HG03354 (cell line): ENCODE measurements at regions not wholly inside any gene's neighbourhood (a gene's known extent, or its start where the extent isn't known, plus 50 kb on each side); places are given as distances from the start of the nearest gene placed in this dataset.
"Not testable (repeated sequence)": the region's sequence is repeated elsewhere in the genome, so short reads cannot be mapped to it uniquely, and the experiment has no call there.

Experiments used
- ATAC-seq: cut with Tn5 transposase; IDR thresholded peaks from one replicate; pipeline ENCODE4 v1.9.1; 2021; ENCODE audit warnings: mild to moderate bottlenecking; ENCODE audit not compliant: unreplicated experiment, poor library complexity, severe bottlenecking

DNA sequence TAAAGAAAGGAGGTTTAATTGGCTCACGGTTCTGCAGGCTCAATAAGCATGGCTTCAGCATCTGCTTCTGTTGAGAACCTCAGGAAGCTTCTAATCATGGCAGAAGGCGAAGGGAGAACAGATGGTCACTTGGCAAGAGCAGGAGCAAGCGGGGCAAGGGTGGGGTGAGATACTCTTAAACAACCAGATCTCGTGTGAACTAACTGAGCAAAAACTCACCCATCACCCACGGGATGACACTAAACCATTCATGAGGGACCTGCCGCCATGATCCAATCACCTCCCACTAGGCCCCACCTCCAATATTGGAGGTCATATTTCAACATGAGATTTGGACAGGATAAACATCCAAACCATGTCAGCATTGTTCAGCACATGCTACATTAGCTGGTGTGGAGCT is 89.1 kb upstream of the HAND1 start:
- no peak for ATAC-seq

DNA sequence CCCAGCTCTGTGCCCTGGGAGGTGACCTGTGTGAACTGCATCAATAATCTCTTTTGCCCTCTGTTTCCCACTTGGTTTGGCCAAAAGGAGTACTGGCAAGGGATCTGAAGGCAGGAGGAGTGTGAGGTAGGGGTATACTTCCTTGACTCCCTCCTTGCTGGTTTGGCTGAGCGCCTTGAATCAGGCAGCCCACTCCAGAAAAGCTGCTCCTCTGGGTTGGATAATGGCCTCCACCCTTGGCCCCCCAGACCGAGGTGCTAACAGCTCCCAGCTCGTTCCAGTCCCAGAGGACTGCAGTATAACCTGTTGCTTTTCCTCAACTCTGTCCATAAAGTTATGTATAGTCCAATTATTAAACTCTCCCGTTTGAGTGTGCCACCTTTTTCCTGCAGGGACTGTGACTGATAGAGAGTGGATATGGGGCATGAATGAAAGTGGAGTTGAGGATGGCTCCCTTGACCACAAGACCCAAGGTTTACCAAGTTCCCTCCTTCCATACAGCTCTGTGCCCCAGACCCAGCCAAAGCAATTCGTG is 88.2 kb upstream of the HAND1 start:
- no peak for ATAC-seq

DNA sequence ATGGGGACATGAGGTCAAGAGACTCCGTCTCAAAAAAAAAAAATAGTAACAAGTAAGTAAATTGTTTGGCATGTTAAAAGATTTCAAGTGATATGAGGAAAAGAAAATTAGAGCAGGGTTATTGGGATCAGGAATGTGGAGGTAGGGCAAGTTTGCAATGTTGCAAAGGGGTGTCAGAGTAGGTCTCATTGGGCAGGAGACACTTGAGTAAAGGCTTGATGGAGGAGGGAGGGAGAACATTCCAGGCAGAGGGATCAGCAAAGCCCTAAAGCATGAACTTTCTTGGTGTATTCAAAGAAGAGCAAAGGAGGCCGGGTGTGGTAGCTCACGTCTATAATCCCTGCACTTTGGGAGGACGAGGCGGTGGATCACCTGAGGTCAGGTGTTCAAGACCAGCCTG is 87.1 kb upstream of the HAND1 start:
- ATAC-seq: no peak

DNA sequence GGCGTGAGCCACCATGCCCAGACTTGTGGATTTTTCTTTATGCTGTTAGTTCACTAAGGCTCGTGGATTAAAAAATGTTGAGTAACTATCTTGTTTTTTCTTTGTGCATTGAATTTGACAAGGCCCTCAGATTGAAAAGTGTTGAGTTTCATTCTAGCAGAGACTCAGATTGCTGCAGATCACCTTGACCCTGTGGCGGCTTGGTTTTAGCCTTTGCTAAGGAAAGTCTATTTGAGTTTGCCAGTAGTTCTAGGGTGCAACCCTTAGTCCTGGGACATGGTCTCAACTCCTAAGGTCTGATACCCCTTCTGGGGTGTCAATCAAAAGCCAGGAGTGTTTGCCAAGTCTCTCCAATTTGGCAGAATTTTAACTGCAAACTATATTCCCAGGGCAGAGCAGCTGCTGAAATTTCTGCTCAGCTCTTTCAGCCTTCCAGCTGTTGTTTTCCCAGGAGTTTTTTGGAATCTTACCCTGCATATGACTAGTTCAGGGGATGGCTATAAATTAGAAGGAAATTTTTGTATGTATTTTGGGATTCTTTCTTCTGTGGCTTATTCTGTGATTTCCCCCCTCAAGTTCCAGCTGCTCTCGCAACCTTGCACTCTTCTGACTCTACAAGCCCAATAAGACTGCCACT is 84.3 kb upstream of the HAND1 start:
- no peak for ATAC-seq

DNA sequence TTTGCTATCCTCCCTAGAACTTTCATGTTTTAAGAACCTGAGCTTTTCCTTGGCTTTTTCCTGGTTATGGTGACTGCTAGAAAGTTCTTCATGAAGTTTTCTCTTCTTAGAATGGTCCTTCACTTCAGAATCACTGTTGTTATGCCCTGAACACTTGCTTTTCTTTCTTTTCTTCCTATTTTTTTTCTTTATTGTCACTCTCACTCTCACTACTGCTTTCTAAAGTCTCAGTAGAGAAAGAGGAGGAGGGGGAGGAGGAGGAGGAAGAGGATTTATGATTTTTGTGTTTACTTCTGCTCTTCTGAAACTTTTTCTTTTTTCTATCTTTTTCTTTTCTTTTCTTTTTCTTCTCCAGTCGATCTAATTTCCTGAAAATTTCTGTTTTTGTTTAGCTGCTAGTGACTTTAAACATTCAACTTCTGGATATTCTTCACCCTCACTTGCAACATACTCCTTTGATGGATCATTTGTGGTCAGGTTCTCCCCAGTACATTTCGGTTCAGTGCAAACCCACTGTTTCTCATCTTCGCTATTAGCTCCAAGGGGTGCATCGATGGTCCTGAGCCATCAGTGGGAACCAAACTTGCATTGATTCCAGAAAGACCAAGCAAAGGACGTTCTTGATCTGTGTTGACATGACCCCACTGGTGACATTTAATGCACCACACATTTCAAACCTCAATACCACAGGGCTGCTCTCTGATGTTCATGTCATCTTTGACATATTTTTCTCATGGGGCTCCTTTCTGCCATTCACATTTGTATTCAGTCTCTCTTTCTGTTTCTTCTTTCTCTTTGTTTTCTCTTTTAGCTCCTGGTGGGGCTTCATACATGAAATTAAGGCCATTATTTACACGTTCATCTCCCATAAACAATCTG is 81.6 kb upstream of the HAND1 start:
- no peak for ATAC-seq

DNA sequence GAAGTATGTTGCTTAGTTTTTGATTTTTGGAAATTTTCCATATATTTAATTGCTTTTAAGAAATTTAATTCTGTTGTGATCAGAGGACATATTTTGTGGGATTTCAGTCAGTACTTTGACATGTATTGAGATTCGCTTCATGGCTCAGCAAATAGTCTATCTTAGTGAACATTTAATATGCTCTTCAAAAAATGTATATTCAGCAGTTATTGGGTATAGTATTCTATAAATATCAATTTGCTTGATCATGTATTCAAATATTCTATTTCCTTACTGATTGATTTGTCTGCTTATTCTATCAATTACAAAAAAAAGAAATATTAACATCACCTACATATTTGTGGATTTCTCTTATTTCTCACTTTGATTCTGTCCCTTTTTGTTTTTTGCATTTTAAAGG is 79.5 kb upstream of the HAND1 start:
- ATAC-seq: no peak

DNA sequence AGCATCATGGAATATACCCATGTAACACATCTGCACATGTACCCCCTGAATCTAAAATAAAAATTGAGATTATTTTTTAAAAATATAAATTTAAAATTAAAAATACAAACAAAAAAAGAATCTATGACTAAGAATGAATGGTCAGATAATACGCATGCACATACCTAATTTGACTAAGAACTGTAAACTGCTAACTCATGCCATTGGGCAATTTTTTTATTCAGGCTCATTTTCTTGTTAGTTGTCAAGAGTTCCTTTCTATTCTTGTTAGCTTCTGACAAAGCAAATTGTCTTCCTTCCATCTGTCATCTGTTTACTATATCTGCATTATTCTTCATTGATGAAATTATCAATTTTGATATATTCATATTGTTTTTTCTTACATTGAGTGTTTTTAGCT is 69.5 kb upstream of the HAND1 start:
- ATAC-seq: no peak

DNA sequence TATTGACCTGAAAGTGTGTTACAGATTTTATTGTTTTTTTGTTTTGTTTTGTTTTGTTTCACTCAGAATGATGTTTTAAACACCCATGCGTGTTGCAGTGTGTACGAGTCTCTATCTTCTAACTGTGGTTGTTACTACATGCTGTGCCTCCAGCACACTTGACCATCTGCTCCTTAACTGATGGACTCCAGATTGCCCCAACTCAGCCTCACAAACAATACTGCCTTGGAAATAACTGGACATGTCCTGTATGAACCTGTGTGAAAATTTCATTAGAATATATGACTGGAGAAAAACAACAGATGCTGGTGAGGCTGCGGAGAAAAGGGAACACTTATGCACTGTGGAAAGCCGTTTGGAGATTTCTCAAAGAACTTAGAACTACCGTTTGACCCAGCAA is 68.7 kb upstream of the HAND1 start:
- no peak for ATAC-seq

DNA sequence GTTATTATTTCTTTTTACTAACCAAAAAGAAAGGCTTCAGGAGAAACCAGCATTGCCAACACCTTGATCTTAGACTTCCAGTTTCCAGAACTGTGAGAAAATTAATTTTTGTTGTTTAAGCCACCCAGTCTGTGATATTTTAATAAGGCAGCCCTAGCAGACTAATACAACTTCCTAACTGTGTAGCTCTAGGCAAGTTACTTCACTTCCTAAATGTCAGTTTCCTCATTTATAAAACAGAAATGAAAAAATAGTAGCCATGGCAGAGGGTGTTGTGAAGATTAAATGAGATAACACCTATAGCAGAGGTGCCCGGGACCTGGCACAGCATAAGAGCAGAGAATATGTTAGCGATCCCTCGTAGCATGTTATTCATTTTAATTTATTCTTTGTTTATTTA is 66.6 kb upstream of the HAND1 start:
- ATAC-seq: no peak

DNA sequence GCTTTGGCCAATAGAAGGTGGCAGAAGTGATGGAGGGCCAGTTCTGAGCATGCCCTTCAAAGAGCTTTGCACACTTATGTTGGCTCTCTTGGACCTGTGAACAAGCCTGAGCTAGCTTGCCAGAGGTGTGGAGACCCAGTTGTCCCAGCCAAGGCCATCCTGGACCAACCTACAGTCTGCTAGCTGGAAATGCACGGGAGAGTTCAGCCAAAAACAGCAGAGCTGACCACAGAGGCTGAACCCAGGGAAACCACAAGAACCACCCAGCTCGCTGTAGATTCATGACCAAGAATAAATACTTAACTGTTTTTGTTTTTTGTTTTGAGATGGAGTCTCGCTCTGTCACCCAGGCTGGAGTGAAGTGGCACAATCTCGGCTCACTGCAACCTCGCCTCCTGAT is 65.4 kb upstream of the HAND1 start:
- no peak for ATAC-seq

DNA sequence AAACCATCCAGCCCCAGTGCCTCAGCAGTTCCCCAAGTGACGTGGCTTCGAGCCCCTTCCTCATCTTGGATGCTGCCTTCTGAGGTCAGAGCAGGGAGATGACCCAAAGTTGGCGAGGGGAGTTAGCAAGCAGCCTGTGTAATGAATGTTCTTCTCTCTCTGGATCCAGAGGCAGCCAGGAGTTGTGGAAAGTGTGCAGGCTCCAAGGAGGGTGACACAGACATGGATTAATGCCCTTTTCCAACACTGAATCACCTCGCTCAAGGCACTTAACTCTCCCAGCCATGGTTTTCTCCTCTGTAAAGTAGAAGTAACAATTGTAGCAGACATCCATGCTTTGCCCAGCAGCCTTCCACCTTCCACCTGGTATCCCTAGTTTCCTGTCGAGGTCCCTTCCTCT is 64.6 kb upstream of the HAND1 start:
- no peak for ATAC-seq

DNA sequence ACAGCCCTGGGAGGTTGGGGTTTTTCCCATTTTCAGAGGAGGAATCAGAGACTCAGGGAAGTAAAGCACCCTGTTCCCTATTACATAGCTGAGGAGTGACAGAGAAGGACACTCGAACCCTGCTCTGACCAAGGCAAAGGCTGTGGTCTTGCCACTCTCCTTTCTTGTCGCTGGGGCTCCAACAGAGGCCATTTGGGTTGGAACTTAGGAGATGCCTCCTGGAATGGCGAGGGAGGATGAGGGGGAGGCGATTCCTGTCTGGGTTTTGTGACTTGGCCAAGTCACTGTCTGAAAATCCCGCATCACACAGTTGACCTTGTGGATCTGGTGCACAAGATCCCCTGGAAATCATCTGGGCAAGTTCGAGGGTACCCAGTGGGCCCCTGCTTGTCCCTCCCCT is 64.0 kb upstream of the HAND1 start:
- ATAC-seq: no peak

DNA sequence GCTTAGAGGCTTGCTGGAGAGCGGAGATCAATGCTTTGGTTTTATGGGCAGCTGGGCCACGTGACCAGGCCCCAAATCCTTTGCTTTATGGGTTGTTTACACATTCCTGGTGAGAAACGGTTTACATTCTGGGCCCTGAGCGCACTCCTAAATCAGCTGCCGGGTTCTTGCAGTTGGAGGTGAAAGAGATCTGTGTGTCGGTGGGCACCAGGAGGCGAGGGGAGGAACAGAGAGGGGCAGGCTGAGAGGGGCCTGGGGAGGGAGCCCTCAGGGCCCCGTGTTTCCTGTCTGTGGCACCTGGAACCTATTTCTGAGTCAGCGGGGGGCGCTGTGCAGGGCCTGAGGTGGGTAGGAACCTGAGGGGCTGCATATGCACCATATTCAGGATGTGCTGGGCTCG is 63.5 kb upstream of the HAND1 start:
- ATAC-seq: no peak

DNA sequence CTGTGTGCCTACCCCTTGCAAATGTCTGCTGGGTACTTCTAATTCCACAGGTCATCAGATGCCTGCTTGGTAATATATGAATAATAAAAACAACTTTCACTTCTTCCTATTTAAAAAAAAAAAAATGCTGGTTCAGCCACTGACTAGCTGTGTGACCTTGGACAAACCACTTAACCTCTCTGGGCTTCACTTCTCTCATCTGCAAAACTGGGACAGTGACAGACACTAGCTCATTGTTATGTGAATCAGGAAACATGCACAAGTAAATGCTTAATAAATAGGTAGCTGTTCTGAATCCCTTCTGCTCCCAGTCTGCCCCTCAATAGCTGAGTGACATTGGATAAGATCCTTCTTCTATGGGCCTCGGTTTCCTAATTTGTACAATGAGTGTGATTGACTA is 62.6 kb upstream of the HAND1 start:
- no peak for ATAC-seq

DNA sequence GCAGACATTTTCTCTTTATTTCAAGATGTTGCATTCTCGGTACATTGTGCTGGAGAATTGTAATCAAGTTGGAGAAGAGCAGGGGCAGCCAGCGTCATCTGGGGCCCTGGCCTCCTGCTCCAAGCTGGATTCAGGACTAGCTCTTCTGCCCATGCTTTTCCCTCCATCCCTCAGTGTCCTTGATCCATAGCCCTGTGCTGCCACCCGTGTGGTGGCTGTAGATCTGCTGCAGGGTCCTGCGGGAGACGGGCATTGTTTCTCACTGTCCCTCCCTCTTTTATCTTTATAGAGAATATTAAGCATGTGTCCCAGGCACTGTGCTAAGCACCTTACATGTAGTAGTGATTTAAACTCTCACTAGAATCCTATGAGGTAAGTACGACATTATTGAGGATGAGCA is 60.5 kb upstream of the HAND1 start:
- no peak for ATAC-seq

DNA sequence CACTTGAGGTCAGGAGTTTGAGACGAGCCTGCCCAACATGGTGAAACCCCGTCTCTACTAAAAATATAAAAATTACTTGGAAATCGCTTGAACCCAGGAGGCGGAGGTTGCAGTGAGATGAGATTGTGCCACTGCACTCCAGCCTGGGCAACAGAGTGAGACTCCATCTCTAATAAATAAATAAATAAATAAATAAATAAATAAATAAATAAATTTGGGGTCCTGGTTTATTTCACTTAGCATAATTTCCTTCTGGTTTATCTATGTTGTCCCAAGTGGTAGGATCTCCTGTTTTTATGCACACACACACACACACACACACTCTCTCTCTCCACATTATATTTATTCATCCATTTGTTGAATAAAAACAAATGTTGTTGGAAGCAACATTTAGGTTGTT is 58.4 kb upstream of the HAND1 start:
- not testable (repeated sequence) for ATAC-seq

DNA sequence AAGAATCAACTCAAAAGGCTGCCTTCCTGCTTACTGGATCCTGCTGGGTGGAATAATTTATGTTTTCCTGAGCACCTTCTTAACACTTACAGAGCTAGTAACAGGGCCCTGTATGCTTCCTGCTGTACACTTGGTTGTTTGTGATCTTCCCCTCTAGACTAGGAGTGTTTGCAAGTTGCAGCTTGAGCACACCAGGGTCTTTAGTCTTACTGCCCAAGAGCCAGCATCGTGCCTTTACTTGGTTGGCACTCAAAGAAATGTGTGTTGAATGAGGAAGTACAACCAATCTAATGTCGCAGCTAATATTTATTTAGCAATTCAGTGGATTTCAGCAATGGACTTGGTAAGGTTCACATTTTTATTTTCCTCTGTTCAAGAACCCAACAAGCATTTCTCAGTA is 57.5 kb upstream of the HAND1 start:
- ATAC-seq: no peak

DNA sequence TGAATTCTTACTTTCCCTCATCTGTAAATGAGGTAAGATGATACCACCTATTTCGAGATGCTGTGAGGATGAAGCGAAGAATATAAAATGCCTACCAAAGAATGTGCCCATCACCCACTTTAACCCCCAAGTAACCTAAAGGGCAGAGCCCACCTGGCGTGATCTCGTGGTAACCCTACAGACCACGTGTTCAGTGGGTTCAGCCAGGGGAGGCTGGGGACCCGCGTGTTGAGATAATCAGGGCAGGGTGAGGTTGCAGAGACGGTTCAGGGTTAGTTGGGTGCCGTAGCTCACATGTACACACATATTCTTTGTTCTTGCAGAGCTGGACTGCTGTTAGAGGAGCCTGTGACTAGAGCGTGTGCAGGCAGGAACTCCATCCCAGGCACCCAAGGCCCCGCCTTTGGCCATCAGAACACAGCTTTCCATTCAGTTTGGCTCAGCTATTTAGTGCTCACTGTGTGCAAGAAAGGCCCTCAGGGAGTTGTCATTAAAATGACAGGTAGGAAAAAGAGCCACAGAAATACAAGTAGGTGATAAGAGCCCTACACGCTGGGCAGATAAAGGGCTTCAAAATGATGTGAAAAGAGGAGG is 56.5 kb upstream of the HAND1 start:
- ATAC-seq: no peak

DNA sequence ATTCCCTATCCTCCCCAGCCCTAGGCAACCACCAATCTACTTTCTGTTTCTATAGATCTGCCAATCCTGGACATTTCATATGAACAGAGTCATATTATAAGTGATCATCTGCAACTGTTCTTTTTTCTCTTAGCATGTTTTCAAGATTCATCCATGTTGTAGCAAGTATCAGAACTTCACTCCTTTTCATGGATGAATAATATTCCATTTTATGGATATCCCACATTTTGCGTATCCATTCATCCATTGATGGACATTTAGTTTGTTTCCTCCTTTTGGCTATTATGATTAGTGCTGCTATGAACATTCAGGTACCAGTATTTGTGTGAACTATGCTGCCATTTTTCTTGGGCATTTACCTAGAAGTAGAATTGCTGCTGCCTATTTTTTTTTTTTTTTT is 51.3 kb upstream of the HAND1 start:
- ATAC-seq: no peak

DNA sequence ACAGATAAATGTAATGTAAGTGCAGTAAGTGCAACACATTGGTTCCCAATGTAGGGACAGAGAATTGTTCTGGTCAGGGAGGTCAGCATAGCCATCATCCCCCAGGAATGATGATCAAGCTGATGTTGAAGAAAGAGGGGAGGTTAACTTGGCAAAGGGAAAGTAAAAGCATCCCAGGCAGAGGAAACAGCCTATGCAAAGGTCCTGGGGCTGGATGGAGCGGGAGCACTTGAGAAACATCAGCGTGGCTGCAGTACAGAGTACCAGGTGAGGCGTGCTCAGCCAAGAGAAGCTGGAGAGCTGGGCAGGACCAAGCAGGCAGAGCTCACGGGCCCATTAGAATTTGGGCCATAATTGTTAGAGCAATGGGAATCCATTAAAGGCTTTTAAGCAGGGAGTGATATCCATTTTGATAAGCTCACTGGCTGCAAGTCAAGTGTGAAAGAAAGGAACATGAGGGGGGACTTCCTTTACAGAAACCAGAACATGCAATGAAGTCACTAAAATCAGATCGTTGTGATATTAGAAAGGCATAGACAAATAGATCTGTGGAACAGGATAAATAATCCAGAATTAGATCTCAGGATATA is 50.1 kb upstream of the HAND1 start:
- no peak for ATAC-seq
